Osteoblast (primary cell): ENCODE measurements at regions not wholly inside any gene's neighbourhood (a gene's known extent, or its start where the extent isn't known, plus 50 kb on each side); places are given as distances from the start of the nearest gene placed in this dataset.

Experiments
- DNase-seq: peaks from one replicate; pipeline ENCODE4 v3.0.0; 2011; ENCODE audit warnings: low spot score, mixed read lengths; ENCODE audit not compliant: insufficient read length; ENCODE audit errors: missing footprints
- H2AFZ ChIP-seq: 2 replicates; pipeline ENCODE4 v1.6.0; 2011; ENCODE audit warnings: mild to moderate bottlenecking, low read length
- H3K27ac ChIP-seq: 2 replicates; pipeline ENCODE4 v1.5.1; 2011; ENCODE audit warnings: mild to moderate bottlenecking, low read depth, low read length, moderate library complexity
- H3K27me3 ChIP-seq: 2 replicates; pipeline ENCODE4 v1.6.0; 2012; ENCODE audit warnings: mild to moderate bottlenecking, control low read depth, inconsistent platforms, low read length, moderate library complexity; ENCODE audit not compliant: insufficient read depth
- H3K36me3 ChIP-seq: 2 replicates; pipeline ENCODE4 v1.5.1; 2011; ENCODE audit warnings: mild to moderate bottlenecking, low read length, control low read depth, moderate library complexity; ENCODE audit not compliant: insufficient read depth
- H3K4me1 ChIP-seq: 2 replicates; pipeline ENCODE4 v1.5.1; 2011; ENCODE audit warnings: mild to moderate bottlenecking, low read length, control low read depth, moderate library complexity; ENCODE audit not compliant: insufficient read depth
- H3K4me2 ChIP-seq: 2 replicates; pipeline ENCODE4 v1.6.0; 2011; ENCODE audit warnings: mild to moderate bottlenecking, low read length; ENCODE audit not compliant: insufficient read depth
- H3K4me3 ChIP-seq: fragments of 200-600 bp; sonication (generic); 3 replicates; pipeline ENCODE4 v1.5.1; 2012; ENCODE audit warnings: mild to moderate bottlenecking, low read length, inconsistent platforms; ENCODE audit not compliant: insufficient read depth
- H3K79me2 ChIP-seq: 2 replicates; pipeline ENCODE4 v1.6.0; 2012; ENCODE audit warnings: mild to moderate bottlenecking, low read length, control low read depth, inconsistent platforms; ENCODE audit not compliant: insufficient read depth
- H3K9me3 ChIP-seq: 2 replicates; pipeline ENCODE4 v1.5.1; 2011; ENCODE audit warnings: low read depth, low read length, control low read depth
- H4K20me1 ChIP-seq: 2 replicates; pipeline ENCODE4 v1.6.0; 2012; ENCODE audit warnings: mild to moderate bottlenecking, low read length, control low read depth; ENCODE audit not compliant: insufficient read depth
- TF ChIP-seq, protein P1 (sequence below): IDR thresholded peaks from 2 replicates; pipeline ENCODE4 v1.5.1; 2011; ENCODE audit warnings: mild to moderate bottlenecking, low read depth, low read length, moderate library complexity; ENCODE audit errors: extremely low read depth

DNA sequence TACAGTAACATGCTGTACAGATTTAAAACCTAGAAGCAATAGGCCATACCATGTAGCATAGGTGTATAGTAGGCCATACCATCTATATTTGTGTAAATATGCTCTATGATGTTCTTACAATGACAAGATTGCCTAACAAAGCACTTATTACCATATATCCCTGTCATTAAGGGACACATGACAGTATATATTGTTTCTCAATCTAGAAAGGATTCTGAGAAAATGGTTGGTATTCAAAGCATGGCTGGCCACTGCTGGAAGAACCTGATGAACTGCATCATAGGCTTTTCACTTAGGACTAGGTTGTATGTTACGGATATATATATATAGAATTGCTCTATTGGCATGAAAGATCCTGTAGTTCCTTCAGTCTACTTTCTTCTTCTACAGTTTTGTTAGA lies 125.2 kb upstream of the SLC38A2 start:
- Histone ChIP-seq H3K4me2 (no peak overlapping the region), H2AFZ (no peak overlapping the region), H3K9me3 (no peaks in the 10 kb centered on the region), H3K79me2 (no peaks in the 10 kb centered on the region), H3K36me3 (no peaks in the 10 kb centered on the region), H3K4me1 (peaks cover 28% of the 10 kb centered on the region), H3K27ac (no peak overlapping the region), H3K27me3 (no peaks in the 10 kb centered on the region), H4K20me1 (no peaks in the 10 kb centered on the region), H3K4me3 (no peak overlapping the region)
- DNase-seq: no peak
- TF ChIP-seq, protein P1, sequence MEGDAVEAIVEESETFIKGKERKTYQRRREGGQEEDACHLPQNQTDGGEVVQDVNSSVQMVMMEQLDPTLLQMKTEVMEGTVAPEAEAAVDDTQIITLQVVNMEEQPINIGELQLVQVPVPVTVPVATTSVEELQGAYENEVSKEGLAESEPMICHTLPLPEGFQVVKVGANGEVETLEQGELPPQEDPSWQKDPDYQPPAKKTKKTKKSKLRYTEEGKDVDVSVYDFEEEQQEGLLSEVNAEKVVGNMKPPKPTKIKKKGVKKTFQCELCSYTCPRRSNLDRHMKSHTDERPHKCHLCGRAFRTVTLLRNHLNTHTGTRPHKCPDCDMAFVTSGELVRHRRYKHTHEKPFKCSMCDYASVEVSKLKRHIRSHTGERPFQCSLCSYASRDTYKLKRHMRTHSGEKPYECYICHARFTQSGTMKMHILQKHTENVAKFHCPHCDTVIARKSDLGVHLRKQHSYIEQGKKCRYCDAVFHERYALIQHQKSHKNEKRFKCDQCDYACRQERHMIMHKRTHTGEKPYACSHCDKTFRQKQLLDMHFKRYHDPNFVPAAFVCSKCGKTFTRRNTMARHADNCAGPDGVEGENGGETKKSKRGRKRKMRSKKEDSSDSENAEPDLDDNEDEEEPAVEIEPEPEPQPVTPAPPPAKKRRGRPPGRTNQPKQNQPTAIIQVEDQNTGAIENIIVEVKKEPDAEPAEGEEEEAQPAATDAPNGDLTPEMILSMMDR: no peak

GRCh38 chr12:46494424-46494823 lies 121.9 kb upstream of the SLC38A2 start:
- TF ChIP-seq, protein P1: no peak
- Histone ChIP-seq H3K4me2 (peak overlapping the region; percentile 8), H3K9me3 (no peaks in the 10 kb centered on the region), H4K20me1 (no peaks in the 10 kb centered on the region), H2AFZ (no peak overlapping the region), H3K4me3 (no peak overlapping the region), H3K27me3 (no peaks in the 10 kb centered on the region), H3K27ac (peak overlapping the region; percentile 2), H3K4me1 (peaks cover 51% of the 10 kb centered on the region), H3K36me3 (no peaks in the 10 kb centered on the region), H3K79me2 (no peaks in the 10 kb centered on the region)
- peak; percentile 36 for DNase-seq

DNA sequence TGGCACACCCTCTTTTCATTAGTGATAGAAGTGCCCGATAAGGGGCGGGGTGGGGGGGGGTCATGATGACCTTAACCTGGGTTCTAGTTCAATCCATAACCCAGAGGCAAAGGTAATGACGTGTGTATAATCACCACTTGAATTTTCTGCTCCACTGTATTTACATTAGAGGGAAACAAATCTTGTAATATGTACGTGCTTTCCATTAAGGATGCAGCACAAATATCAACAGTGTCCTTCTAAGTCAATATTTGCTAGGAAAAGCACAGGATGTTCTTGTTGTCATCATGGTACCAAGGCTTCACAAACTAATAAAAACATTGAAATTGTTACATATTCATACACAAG lies 121.2 kb upstream of the SLC38A2 start:
- H2AFZ ChIP-seq: no peak overlapping the region
- no peak for DNase-seq
- TF ChIP-seq, protein P1: no peak

DNA sequence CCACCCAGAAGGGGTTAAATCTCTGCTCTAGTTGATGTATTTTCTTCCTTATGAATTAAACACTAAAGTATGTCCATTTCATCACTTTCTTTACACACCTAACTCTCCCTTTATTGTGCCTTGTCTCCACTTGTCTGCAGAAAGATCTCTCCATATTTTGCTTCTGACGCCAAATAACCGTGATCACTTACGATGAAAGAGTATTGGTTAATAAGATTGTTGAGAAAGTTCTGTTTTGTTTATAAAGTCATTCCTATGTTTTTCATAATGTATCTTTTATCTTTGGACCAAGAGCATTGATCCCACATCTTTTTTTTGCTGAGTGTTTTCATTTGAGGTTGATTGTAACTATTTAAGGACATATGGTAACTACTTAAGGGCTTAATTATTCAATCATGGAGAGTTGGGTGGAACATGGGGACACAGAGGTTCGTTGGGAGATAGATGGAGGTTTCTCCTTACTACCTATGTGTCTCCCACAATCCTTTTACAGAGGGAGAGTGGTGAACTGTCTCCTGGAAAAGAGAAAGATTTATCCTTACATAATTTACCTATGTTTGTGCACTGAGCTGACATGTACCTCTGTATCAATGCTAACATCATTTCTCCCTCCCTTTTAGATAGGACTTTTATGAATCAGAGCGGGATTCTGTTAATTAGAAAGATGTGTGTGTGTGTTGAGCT lies 120.7 kb upstream of the SLC38A2 start:
- TF ChIP-seq, protein P1: no peak
- DNase-seq: no peak
- no peaks in the 10 kb centered on the region for H4K20me1 ChIP-seq
- H3K4me3 ChIP-seq: no peak overlapping the region
- no peaks in the 10 kb centered on the region for H3K9me3 ChIP-seq
- no peaks in the 10 kb centered on the region for H3K79me2 ChIP-seq
- H3K27ac ChIP-seq: peak overlapping the region; percentile 84
- H3K4me2 ChIP-seq: no peak overlapping the region
- no peaks in the 10 kb centered on the region for H3K27me3 ChIP-seq
- no peak overlapping the region for H2AFZ ChIP-seq
- peaks cover 49% of the 10 kb centered on the region for H3K4me1 ChIP-seq
- no peaks in the 10 kb centered on the region for H3K36me3 ChIP-seq

More for the DNA sequence above, 121.2 kb upstream of the SLC38A2 start:
- Histone ChIP-seq H3K9me3 (no peaks in the 10 kb centered on the region), H3K27me3 (no peaks in the 10 kb centered on the region), H3K79me2 (no peaks in the 10 kb centered on the region), H3K4me1 (peaks cover 49% of the 10 kb centered on the region), H4K20me1 (no peaks in the 10 kb centered on the region), H3K36me3 (no peaks in the 10 kb centered on the region), H3K4me2 (peak overlapping the region; percentile 8), H3K27ac (peak overlapping the region; percentile 84), H3K4me3 (no peak overlapping the region)
